ENCODE measurements at regions not wholly inside any gene's neighbourhood (a gene's known extent, or its start where the extent isn't known, plus 50 kb on each side); places are given as distances from the start of the nearest gene placed in this dataset.
A peak's percentile ranks its signal among the peaks of the same experiment; 100 is the strongest.

- TF ChIP-seq CTCF (IDR thresholded peaks at IDR 0.05; ENCODE audit: insufficient read depth, low read depth, low read length, missing control alignments): peak; percentile 83
- no peak overlapping the region for H3K4me3 ChIP-seq (ENCODE audit: low read length)
- DNase-seq (ENCODE audit: low read depth): peak; percentile 73
These were observed 51.2 kb upstream of the TESK1 start for GRCh38 chr9:35553670-35554543.

- DNase-seq (ENCODE audit: low read depth): no peak
- no peak for TF ChIP-seq CTCF (IDR thresholded peaks at IDR 0.05; ENCODE audit: insufficient read depth, low read depth, low read length, missing control alignments)
- H3K4me3 ChIP-seq (ENCODE audit: low read length): no peak overlapping the region
These were observed 49.8 kb upstream of the TESK1 start for GRCh38 chr9:35555246-35555701.
